SIG-M5 (cell line): ENCODE measurements at regions not wholly inside any gene's neighbourhood (a gene's known extent, or its start where the extent isn't known, plus 50 kb on each side); places are given as distances from the start of the nearest gene placed in this dataset.
A peak's percentile ranks its signal among the peaks of the same experiment; 100 is the strongest.

Source experiments
- DNase-seq: peaks from one replicate; lab custom pipeline; 2025; lab: John Stamatoyannopoulos, UW

DNA sequence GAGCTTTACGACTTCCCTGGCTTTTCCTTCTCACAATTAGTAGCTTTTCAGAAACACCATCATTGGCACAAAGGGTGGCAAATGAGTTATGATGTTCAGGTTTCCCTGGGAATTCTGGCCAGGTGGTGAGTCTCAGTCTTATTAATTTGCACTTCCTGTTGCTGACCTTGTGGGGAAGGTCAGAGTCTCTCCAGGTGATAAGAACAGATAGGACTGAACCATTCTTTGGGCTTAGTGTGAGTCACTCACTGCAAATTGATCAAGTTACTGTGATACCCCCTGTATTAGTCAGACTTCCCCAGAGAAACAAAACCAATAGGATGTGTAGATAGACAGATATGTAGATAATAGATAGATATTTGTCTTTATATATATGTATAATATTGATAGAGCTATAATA is 53.8 kb upstream of the RANBP3L start:
- no peak for DNase-seq

DNA sequence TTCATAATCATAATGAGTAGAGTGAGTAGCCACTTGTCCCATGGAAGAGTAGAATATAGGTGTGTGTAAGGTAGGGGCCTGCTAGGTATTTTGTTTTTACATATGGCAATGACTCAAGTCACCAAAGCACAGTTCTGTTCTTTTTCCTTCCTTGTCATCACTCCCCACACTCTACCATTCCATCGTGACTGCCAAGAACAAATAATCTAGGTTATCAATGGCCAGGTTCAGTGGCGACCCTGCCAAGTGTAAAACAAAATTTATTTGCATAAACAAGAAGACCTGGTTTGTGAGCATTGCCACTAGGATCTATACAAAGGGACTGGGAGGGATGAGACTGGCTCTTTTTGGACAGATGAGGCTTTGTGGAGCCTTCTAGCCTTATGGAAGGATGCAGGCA is 55.2 kb upstream of the RANBP3L start:
- DNase-seq, result no peak

DNA sequence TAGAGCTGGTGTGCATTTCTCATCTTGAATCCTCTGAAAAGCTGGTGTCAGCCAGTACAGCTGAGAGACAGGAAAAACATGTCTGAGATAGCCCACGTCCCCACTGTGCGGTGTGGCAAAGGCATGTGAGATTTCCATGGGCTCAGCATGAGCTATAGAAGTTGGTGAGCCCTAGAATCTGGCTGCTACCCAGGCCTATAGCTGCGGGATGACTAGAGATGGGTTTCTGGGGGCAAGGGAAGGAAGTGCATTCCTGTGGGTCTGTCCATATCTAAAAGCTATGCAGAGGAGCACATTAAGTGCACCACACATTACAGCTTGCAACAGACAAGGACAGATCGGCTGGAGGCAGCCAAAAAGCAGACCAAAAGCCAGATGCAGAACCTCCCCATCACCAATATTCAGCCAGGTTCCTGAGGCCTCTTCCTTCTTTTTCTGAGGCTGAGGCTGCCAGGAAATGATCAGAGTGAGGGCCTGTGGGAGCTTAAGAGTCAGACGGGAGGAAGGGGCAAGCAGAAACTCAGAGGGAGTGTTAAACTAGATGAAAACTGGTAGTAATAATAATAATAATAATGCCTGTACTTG is 55.8 kb upstream of the RANBP3L start:
- no peak for DNase-seq

DNA sequence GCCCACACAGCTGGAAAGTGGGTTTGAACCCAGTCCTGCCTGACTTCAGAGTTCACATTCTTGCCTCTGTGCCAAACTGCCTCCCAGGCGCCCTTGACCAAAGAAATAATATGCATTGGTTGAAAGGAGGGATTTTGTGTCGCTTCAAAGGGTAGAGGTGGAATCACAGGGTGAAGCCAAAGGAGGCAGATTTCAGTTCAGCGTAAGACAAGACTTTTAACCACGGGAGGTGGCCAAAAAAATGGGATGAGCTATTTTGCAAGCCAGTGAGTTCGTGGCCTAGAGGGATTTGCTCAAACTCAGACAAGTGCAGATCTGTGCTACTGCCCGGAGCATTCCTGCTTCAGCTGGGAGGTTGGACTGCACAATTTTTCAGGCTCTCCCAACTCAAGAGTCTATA is 57.6 kb upstream of the RANBP3L start:
- no peak for DNase-seq

DNA sequence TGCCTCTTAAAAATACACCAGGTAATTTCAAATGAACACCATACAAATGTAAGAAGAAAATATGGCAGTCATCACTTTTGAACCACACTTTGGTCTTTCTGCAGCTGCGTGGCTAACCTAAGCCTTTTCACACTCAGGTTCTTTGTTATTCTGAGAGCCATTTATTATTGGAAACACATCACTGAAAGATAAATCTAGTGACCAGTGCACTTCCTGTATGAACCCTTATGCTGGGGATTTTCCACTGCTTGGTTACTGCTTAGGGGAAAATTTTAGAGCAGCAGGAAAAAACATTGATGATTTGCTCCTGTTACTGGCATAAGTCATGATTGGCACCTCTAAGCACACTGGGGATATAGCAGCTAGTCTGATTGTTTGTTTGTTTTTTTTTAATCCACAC is 58.6 kb upstream of the RANBP3L start:
- DNase-seq, result no peak

DNA sequence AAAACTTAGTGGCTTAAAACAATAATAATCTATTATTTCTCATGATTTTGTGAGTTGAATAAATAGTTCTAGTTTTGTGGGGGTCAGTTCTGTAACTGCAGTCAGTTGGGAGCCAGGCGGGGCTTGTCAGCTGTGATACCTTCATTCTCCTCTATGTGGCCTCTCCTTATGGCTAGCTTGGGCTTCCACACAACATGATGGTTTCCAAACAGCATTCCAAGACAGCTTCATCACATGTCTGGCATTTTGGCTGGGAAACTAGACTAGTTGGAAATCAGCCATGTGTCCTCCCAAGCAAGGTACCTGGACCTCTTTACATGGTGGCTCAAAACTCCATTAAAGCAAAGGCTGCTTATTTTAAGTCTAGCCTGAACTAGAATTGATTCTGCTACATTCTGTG is 61.4 kb upstream of the RANBP3L start:
- DNase-seq, result no peak

DNA sequence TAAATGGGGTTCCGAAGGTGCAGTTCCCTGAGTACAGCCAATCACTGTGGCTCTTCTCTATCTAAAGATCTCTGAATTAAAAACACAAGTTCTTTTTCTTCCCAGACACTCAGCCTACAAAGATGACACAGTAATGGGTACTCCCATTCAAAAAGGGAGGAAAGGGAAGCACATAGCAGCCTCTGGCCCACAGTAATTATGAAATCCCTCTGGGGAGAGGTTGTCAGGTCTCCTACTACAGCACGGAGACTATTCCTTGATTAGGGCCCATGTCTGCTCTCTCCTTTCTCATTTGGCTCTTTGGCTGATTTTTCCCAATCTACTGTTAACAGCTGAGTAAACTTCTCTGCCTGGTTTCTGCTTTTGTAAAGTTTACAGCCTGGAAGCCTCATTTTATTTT is 62.0 kb upstream of the RANBP3L start:
- no peak for DNase-seq

DNA sequence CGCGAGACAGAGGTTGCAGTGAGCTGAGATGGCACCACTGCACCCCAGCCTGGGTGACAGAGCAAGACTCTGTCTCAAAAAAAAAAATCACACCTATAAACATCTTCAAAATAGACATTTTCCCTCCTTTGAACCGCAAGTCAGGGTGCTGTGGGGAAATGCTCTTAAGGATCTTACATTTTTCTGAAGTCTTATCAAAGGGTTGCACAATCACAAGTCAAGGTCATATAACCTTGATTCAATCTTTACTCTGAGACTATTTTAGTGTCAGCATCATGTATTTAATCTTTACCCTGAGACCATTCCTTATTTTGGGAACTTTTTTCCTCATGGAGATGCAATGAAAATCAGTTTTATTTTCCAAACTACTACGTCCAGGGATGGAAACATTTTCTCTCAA is 62.8 kb upstream of the RANBP3L start:
- no peak for DNase-seq

DNA sequence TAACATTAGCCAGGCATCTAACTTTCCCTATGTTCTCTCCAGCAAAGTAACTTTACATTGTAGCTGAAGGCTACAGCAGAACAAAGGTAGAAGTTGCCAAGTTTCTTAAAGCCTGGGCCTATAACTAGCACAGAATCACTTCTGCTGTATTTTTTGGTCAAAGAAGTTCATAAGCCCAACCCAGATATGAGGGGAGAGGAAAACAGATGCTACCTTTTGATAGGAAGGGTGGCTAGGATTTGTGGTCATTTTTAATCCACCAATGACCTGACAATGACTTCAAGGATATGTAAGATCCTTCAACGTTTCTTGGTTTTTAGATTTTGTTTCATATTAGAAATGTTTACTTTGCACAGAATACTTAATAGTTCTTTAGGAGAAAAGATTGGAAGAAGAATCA is 64.2 kb upstream of the RANBP3L start:
- DNase-seq, result no peak

DNA sequence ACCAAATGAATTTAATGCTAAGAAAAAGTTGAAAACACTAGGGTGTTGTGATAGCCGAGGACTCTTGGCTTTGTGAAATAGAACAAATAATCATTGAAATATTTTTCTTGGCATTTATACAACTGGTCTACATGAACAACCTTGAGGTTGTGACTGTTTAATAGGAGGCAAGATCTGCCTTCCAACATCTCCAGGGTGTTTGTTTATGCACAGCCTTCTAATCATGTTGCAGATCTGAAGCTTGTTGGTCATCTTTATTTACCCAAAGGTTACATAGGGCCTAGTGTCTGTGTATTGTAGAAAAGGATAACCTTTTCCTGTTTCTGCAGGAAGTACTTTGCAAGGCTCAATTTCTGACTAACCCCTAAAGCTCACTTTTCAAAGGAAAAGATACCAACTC is 65.2 kb upstream of the RANBP3L start:
- DNase-seq, result no peak

DNA sequence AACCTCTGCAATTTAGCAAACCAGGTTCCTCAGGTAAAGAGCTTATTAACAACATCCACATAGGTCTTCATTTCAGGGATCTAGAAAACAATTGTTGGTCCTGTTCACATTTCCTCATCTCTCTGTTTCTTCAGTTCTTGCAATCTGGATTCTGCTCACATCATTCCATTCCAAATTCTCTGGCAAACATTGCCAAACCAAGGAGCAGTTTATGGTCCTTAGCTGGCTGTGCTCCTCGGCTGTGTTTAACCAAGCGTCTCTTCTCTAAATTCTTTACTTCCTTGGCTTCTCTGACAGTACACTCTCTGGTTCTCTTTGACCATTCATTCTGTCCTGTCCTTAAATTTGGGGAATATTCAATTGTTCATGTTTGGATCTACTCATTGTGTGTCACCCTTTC is 65.8 kb upstream of the RANBP3L start:
- no peak for DNase-seq

DNA sequence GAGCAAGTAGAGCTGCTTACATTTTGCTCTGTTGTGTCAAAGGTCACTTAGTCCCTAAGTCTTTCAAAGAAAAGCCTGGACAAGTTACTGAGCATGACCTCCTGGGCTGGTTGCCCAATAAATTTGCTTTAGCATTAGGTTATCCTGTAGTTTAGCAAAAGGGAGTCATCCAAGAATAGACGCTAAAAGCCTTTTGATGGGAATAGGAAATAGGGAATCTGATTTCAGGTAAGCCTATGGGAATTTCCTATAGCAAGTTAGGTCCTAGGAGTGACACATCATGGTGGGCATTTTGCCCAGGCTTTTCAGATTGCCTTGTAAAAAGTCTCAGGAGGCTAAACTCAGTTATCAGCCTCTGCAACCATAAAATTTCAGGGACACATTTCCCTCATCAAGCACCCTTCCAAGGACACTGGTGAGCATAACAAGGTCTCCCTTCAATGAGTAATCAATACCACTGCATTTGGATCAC is 67.6 kb upstream of the RANBP3L start:
- no peak for DNase-seq

DNA sequence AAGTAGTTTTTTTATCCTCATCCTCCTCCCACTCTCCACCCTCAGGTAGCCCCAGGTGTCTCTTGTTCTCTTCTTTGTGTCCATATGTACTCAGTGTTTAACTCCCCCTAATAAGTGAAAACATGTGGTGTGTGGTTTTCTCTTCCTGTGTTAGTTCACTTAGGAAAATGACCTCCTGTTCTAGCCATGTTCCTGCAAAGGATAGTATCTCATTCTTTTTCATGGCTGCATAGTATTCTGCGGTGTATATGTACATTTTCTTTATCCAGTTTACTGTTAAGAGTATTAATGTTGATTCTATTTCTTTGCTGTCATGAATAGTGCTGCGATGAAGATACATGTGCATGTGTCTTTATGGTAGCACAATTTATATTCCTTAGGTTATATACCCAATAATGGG is 68.4 kb upstream of the RANBP3L start:
- DNase-seq, result no peak

DNA sequence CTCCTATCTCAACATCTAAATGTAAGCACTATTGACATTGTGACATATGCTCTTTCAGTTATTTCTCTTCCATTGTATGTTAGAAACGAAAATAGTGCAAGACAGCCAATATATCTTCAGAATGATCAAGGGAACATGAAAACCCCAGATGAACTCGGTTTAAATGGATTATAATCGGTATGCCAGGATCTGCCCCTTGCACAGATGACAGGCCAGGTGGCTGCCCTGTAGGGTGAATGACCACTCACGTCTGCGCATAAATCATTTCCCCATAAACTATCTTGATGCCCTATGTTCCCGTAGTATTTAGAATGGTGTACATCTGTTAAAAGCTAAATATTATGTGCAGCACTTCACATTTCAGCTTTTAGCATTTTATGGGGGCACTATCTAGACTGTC is 69.7 kb upstream of the RANBP3L start:
- DNase-seq, result no peak

DNA sequence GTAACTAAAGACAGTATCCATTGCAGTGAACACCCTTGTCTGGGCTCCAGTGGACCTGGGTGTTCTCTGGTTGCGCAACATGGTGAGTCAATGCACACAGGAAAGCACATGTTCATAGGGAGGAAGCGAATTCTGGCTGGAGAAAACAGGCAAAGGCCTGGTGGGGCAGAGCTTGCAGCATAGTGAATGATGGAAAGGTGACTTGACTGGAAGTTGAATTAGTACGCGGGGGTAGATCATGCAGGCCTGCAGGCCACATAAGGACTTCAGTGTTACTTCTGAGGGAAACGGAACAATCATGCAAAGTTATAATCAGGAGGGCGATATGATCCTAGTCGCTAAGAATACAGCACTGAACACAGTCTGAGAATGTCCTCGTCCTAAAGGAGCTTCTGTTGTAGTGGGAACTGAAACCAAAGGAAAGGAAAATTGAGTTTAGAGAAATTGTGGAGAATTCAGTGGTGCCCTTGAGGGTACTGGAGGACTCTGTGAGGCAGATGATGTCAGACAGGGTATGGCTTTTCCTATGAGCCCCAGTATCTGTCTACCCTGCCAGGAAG is 71.9 kb upstream of the RANBP3L start:
- DNase-seq, result peak; percentile 91

DNA sequence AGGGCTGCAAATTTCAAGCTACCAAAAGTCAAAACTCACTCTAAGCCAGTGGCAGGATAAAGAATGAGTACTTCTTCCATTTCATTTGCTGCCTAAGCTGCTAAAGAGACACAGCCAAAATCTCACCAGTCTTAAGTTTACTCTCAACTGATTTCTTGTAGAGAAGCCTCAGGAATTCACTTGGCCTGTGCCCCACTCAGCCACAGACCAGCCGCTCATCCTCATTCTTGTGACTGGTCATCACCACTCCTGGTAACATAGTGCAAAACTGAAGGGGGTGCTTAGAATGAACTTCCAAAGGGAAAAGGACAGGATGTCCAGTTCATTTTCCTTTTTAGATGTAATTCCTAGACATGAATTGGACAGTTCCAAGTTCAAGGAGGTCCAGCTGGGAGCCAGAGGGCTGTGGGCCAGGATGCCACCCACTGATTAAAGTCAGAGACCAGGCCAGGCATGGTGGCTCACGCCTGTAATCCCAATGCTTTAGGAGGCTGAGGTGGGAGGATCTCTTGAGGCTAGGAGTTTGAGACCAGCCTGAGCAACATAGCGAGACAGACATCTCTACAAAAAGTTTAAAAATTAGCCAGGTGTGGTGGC is 72.7 kb upstream of the RANBP3L start:
- no peak for DNase-seq

DNA sequence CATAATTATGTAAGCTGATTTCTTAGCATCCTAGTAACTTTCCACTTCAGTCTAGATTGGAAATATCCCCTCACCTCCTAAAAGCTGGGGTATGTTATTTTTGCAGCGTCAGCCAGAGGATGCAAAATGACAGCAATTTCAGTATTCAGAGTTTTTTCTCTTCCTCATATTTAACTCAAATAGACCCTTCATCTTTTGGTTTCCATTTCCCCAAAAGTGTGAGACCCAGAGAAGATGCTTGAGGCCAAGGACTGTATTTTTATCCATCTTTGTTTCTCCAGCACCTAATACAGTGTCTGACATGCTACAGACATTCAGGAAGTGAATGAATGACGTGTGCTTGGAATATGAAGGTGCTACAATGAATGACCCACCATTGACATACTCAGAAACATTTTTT is 75.5 kb upstream of the RANBP3L start:
- no peak for DNase-seq

DNA sequence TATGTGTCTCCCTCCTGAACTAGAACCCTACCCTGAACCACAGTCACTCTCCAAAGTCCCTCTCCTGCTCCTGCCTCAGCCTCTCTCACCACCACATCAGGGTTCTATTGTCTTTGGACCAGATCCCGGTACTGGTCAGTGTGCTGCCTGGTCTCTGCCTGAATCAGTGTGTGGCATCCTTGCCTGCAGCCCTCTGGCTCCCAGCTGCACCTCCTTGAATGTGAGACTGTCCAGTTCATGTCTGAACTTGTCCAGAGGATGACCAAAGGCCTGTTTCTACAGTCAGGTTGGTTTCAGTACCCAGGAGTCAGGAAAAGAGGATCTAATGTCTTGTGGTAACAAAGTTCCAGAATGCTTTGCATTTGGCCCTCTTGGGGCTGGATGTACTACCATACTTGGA is 76.8 kb upstream of the RANBP3L start:
- DNase-seq, result no peak

DNA sequence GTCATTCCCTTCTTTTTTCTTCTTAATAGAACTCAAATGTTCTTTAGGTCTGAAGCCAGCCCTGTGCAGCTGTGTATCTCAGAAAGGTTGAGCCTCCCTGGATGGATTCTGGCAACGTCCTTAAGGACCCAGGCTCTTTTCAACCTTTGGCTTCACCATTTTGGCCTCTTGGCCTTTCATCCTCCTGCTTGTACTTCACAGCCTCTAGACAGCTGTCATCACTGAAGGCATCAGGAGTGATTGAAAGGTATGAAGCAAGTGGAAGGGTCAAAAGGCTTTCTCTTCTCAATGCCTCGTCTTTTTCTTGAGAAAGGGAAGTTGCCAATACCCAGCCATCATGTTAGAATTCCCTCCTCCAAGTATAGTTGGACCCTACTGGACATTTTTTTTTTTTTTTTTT is 81.2 kb upstream of the RANBP3L start:
- DNase-seq, result no peak

DNA sequence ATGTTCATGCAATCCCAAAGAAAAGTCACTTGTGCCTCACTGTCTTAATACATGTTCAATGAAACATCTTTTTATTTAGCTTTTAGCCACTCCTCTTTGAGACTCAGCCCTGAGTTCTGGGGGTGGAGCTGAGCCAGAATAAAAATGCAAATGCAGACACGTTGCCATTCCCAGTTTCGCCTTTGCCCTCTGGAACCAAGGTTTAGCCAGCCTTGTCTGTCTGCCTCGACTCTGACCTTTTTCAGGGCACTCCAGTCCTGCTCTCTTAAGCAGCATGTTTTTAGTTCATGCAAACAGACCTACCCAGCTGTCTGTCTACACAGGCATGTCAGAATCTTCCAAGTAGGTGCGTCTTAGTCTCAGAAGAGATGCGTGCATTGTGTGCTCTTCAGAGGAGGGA is 82.2 kb upstream of the RANBP3L start:
- DNase-seq, result no peak

DNA sequence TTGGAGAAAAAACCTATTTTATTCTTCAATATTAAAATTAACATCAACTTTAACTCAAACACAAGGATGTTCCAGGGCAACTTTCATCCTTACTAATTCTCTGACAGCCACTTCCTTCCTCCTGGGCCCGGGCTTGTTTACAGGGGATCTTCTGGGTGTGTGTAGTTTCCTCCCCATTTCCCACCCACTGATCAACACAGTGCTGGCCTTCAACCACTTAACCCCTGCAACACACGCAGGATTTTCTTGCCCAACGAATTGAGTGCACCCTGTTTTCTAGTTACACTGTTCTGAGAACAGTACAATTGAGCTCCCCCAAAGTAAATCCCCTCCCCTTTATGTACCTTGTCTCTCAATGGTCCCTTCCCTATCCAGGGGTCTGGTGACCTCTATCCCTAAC is 83.1 kb upstream of the RANBP3L start:
- no peak for DNase-seq

DNA sequence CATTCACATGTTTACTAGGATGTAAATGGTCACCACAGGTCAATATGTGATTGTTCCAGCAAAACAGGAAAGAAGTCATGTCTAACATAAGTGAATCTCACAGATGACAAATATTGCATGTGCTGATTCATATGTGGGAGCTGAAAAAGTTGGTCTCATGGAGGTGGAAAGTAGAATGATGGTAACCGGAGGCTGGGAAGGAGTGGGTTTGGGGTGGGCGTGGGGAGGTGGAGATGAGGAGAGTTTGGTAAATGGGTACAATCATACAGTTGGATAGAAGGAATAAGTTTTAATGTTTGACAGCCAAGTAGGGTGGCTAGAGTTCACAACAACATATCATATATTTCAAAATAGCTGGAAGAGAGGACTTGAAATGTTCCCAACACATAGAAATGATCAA is 83.8 kb upstream of the RANBP3L start:
- no peak for DNase-seq

DNA sequence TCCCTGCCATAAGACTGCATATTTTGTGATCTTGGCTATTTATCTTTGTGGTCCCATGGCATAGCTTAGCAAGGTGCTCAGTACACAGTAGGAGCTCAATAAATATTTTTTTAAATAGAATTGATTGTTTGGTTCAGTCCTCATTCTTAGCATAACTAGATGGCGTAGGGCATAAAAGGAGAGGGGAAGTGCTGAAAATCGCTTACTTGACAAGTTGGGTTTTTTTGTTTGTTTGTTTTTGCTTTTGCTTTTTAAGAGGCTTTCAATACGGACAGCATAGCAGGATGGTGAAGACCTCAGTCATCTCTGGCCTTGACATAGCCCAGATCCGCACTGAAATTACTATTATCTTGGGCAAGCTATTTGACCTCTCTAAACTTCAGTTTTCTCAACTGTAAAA is 86.6 kb upstream of the RANBP3L start:
- no peak for DNase-seq

DNA sequence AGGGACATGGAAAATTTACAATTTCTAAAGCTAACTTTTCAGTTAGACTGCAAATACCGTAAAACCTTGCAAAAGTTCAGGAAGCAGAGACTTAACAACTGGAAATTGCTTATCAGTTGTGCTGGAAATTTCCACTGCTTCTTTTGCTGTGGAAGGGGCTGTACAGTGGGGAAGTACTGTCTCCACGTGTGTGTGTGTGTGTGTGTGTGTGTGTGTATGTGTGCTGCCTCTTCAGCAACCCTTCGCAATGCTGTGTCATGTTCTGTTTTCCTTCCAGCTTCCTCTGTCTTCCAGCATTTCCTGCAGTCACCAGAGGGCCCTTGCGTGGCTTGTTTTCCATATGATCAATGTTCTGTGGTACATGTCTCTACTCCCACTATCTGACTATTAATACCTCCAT is 87.5 kb upstream of the RANBP3L start:
- no peak for DNase-seq
